ENCODE measurements at regions not wholly inside any gene's neighbourhood (a gene's known extent, or its start where the extent isn't known, plus 50 kb on each side); places are given as distances from the start of the nearest gene placed in this dataset.

DNA sequence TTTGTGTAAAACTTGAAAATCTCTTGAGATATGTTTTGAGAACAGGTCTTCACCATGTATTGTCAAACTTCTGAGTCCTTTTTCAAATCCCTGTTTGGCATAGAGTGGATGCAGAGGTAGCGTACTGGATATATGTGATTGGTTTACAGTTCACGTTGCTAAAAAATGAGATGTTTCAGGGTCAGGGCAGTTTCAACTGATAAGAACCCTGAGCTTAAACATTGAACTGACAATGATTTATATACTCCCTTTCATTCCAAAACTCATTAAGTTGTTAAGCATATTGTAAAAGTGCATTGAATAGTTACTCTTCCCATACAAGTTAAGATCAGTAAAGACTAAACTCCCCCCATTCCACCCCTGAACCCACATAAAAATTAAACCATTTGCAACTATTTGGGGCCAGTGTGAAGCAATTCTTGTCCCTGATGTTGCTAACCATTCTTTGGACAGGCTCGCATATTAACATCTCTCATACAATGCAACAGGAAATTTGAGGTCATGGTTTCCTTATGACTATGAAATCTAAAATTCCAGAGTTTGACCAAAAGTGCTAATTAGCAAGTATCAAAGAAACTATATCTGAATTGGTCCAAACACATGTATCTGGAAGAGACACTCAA, 470.9 kb upstream of the ACVR2A start:
- DNase-seq, result no peak
- Histone ChIP-seq H3K23ac (ENCODE audit: insufficient read length, low read depth, low read length) (no peak overlapping the region), H3K27ac (ENCODE audit: insufficient read length, low read depth, low read length) (no peak overlapping the region), H2BK120ac (ENCODE audit: low read depth, low read length, poor library complexity, severe bottlenecking) (no peak overlapping the region), H3K9me3 (ENCODE audit: control insufficient read depth, low read depth, low read length) (no peaks in the 10 kb centered on the region), H3K79me1 (ENCODE audit: insufficient read depth, low read depth, low read length, poor library complexity, severe bottlenecking) (no peaks in the 10 kb centered on the region), H2AFZ (ENCODE audit: low read length) (no peak overlapping the region), H3T11ph (ENCODE audit: low read length) (no peak overlapping the region), H3K4me2 (ENCODE audit: insufficient read depth, insufficient read length, low read length) (no peak overlapping the region), H3K4ac (ENCODE audit: low read depth, low read length) (no peak overlapping the region), H4K5ac (ENCODE audit: insufficient read length, low read depth, low read length) (no peak overlapping the region), H2BK15ac (ENCODE audit: low read depth, low read length) (no peak overlapping the region), H3K56ac (ENCODE audit: insufficient read length, low read depth, low read length) (no peak overlapping the region), H3K18ac (ENCODE audit: insufficient read length, low read depth, low read length) (no peak overlapping the region), H3K79me2 (ENCODE audit: insufficient read depth, low read length) (no peaks in the 10 kb centered on the region), H3K14ac (ENCODE audit: insufficient read depth, low read length) (no peak overlapping the region), H2BK5ac (ENCODE audit: insufficient read length, low read length) (no peak overlapping the region), H2AK5ac (ENCODE audit: insufficient read length, low read length) (no peak overlapping the region), H4K8ac (replicated peaks; ENCODE audit: insufficient read length, low read depth, low read length) (no peak overlapping the region), H3K27me3 (ENCODE audit: insufficient read depth, low read length) (no peaks in the 10 kb centered on the region), H3K9ac (ENCODE audit: extremely low read depth, insufficient read length, low read length) (no peak overlapping the region), H2BK12ac (ENCODE audit: insufficient read length, low read depth, low read length) (no peak overlapping the region), H4K20me1 (ENCODE audit: control insufficient read depth, insufficient read depth, insufficient read length) (no peaks in the 10 kb centered on the region), H4K91ac (ENCODE audit: insufficient read length, low read depth, low read length) (no peak overlapping the region), H3K4me1 (ENCODE audit: insufficient read depth, low read length) (no peaks in the 10 kb centered on the region), H3K23me2 (ENCODE audit: insufficient read length, low read depth, low read length, poor library complexity, severe bottlenecking) (no peaks in the 10 kb centered on the region), H2BK20ac (ENCODE audit: low read depth, low read length, poor library complexity, severe bottlenecking) (no peak overlapping the region)
- H3K4me3 Mint-ChIP-seq, result no peak overlapping the region
- TF ChIP-seq, protein P1, sequence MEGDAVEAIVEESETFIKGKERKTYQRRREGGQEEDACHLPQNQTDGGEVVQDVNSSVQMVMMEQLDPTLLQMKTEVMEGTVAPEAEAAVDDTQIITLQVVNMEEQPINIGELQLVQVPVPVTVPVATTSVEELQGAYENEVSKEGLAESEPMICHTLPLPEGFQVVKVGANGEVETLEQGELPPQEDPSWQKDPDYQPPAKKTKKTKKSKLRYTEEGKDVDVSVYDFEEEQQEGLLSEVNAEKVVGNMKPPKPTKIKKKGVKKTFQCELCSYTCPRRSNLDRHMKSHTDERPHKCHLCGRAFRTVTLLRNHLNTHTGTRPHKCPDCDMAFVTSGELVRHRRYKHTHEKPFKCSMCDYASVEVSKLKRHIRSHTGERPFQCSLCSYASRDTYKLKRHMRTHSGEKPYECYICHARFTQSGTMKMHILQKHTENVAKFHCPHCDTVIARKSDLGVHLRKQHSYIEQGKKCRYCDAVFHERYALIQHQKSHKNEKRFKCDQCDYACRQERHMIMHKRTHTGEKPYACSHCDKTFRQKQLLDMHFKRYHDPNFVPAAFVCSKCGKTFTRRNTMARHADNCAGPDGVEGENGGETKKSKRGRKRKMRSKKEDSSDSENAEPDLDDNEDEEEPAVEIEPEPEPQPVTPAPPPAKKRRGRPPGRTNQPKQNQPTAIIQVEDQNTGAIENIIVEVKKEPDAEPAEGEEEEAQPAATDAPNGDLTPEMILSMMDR (conservative IDR thresholded peaks at IDR 0.05), result no peak
- H3K36me3 Mint-ChIP-seq (ENCODE audit: insufficient read depth in 1 of 3, low read depth in 3 of 3), result peaks cover 0 to 2% (median 0%) of the 10 kb centered on the region in 3 experiments; a peak in 1 of 7 replicates
- no peaks in the 10 kb centered on the region; the same call in 1 of the 2 replicates for H3K27me3 Mint-ChIP-seq (ENCODE audit: low read depth)
- no peak overlapping the region for H3K27ac Mint-ChIP-seq
- peaks cover 3 to 8% of the 10 kb centered on the region in 2 experiments; a peak in 3 of 4 replicates for H3K4me1 Mint-ChIP-seq
- H3K9me3 Mint-ChIP-seq, result peaks cover 0 to 3% of the 10 kb centered on the region in 2 experiments; a peak in 1 of 5 replicates
- WGBS (ENCODE audit: extremely low coverage, insufficient read length, low lambda C conversion rate), result no CpG with 5 or more reads among the region's 3 CpGs
